HTR-8/SVneo (cell line): ENCODE measurements at regions not wholly inside any gene's neighbourhood (a gene's known extent, or its start where the extent isn't known, plus 50 kb on each side); places are given as distances from the start of the nearest gene placed in this dataset.

ENCODE experiments used
- DNase-seq: peaks from one replicate; pipeline ENCODE4 v3.0.0; 2011; ENCODE audit warnings: low spot score, mixed read lengths; ENCODE audit not compliant: insufficient read length
- FAIRE-seq: peaks from 2 replicates; lab custom pipeline; 2011; peaks lifted over from hg19 to GRCh38; lab: Jason Lieb, UNC

- DNase-seq (no peak), FAIRE-seq (no peak)
These were observed 284.2 kb upstream of the POU3F1 start for GRCh38 chr1:38330799-38331198.

GRCh38 chr1:38329644-38330043, 283.1 kb upstream of the POU3F1 start:
- FAIRE-seq = no peak

DNA sequence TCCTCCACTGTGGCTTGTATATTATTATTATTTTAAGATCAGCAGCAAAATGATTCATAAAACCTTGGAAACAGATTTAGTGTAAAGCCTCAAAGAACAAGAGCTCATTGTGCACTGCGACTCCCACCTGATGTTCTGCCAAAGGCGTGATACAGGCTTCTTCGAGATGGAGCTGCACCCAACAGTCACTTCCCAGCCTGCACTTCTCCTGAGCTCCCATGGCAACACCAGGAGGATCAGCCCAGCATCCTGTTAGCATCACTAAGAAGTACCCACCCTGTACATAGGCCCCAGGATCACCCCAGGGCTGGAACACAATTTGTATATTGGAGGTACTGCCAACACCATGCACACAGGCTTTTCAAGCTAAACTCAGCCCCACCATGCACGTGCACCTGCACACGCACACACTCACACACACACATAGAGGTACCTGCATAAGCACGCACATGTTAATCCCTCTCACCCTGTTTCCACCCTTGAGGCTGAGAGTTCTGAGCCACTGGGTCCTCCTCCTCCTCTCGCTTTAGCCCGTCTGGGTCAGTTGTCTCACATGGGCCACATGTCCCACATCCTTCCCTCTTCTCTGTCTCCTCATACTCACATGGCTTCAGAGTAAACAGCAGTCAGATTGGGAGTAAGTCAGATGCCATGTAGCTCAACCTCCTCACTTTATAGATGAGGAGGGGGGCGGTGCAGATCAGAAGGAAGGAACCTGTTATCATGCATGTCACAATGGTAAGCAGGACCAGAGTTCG, 281.9 kb upstream of the POU3F1 start:
- DNase-seq (no peak), FAIRE-seq (no peak)

More at GRCh38 chr1:38329644-38330043, 283.1 kb upstream of the POU3F1 start:
- DNase-seq = no peak

DNA sequence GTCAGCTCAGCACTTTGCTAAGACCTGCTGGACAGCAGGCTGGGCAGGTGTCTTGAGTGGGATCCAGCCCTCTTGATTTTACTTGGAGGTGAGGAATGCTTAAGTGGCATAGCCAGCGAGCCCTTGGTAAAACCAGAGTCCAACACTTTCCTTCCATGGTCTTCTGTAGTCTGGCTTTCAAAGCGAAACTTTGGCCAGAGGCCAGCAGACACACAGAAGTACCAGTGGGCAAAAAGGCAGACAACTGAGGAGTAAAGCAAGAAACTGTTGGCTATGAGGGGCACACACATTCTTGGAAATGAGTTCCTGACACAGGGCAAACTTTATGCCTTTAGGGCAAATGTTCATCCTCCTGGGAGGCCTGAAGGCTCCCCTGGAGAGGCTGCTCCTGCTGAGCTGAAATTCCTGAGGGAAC, 281.0 kb upstream of the POU3F1 start:
- DNase-seq = no peak
- FAIRE-seq = no peak

GRCh38 chr1:38326856-38327255, 280.3 kb upstream of the POU3F1 start:
- FAIRE-seq = no peak
- no peak for DNase-seq

- DNase-seq (no peak), FAIRE-seq (no peak)
These were observed 279.5 kb upstream of the POU3F1 start for GRCh38 chr1:38326135-38326534.

- DNase-seq (no peak), FAIRE-seq (no peak)
These were observed 266.2 kb upstream of the POU3F1 start for GRCh38 chr1:38312753-38313152.

DNA sequence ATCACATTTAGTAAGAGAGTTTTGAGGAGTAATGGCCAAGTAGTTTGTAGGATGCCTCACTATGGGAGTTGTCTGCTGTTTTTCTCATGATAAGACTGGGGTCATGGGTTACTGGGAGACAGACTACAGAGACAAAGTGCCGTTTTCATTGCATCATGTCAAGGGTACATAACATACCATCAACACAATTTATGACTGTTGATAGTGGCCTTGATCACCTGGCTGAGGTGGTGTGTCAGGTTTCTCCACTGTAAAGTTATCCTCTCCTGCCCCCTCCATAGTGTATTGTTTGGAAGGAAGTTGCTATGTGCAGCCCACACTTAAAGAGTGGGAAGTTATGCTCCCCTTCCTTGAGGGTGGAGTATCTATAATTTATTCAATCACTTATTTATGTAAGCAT, 263.5 kb upstream of the POU3F1 start:
- DNase-seq (no peak), FAIRE-seq (no peak)

GRCh38 chr1:38308780-38309179, 262.2 kb upstream of the POU3F1 start:
- no peak for DNase-seq
- FAIRE-seq = no peak

DNA sequence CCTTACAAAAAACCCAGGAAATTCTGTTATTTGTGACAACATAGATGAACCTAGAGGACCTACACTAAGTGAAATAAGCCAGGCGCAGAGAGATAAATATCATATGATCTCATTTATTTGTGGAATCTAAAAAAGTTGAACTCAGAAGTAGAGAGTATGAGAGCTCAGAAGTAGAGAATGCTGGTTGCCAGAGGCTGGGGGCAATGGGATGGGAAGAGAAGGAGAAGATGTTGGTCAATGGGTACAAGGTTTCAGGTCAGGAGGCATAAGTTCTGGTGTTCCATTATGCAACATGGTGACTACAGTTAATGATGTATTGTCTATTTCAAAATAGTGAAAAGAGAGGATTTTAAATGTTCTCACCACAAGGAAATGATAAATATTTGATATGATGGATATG, 259.1 kb upstream of the POU3F1 start:
- no peak for FAIRE-seq

DNA sequence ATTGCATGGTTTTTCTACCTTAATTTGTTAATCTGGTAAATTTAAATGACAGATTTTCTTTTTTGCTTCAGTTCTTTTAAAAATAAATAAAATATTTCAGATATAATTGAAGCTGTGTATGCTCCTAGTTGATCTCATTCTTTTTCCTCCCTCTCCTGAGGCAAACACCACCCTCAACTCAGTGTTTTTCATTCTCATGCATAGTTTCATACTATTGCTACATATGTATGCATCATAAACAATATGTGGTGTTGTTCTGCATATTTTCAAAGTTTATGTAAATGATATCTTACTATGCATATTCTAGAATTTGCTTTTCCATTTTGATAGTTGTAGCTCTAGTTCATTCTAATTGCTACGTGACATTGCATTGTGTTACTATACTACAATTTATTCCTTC, 257.2 kb upstream of the POU3F1 start:
- DNase-seq (no peak), FAIRE-seq (no peak)

More for the DNA sequence above, 259.1 kb upstream of the POU3F1 start:
- no peak for DNase-seq

- FAIRE-seq (no peak), DNase-seq (no peak)
These were observed 254.4 kb upstream of the POU3F1 start for GRCh38 chr1:38301040-38301439.

- FAIRE-seq = no peak
- no peak for DNase-seq
These were observed 254.0 kb upstream of the POU3F1 start for GRCh38 chr1:38300616-38301015.

DNA sequence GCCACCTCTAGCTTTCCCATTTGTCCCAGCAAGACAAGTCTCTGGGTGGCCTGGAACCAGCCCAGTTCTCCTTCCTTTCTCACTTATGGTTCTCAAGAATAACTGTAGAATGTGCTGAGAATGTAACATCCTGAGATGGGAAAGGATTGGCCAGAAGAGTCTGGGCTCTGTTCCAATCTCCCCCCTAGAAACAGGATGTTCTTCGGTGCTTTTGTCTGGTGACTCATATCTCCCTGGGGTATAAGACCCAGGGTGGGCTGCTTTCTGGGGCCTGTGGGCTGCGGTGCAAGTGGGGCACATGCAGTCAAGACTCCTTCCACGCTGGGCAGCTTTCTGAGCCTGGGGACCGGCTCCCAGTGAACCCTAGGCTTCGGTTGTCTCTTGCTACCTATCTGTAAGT, 251.2 kb upstream of the POU3F1 start:
- DNase-seq (no peak), FAIRE-seq (no peak)

DNA sequence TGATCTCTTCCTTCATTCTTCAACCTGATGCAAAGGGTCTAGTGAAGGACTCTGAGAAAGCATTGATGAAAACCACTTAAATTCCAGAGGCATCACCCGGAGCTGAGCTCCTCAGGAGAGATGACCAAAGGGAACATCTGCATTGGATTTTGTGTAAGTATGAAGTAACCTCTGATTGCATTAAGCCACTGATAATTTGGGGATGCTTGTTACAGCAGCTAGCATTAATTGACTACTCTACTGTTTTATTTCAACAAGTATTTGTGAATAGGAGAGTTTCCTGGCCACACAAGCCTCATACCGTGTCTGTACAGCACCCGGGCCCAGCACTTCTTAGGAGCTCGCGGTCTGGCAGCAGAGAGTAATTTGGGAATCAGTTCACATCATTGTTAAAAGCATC, 250.7 kb upstream of the POU3F1 start:
- no peak for DNase-seq
- no peak for FAIRE-seq

DNA sequence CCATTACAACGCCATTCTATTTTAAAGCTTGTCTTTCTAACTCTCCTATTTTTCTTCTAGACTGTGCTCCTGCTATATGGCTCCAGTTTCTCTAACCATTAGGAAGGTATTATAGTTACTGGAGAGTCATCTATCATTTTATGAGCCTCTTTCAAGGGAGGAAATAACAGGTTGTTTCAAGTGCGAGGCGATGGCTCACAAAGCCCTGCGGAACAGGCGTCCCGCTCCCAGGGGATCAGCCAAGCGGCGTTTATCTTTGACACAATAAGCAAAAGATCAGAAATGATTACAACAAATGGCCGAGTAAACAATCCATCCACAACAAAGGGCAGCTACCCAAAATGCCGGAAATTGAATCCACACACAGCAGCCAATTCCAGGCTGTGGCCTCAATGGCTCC, 249.5 kb upstream of the POU3F1 start:
- DNase-seq (no peak), FAIRE-seq (no peak)

- DNase-seq = no peak
- no peak for FAIRE-seq
These were observed 247.0 kb upstream of the POU3F1 start for GRCh38 chr1:38293567-38293966.

DNA sequence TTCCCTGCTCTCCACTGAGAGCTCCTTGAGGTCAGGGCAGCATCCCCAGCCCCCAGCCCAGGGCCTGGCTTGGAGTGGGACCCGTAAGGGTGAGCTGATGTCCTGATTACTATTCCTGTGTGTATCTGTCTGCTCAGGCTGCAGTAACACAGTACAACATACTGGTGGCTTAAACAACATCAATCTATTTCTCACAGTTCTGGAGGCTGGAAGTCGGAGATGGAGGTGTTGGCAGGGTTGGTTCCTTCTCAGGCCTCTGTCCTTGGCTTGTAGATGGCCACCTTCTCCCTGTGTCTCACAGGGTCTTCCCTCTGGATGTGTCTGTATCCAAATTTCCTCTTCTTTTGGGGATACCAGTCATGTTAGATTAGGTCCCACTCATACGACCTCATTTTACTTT, 246.4 kb upstream of the POU3F1 start:
- no peak for FAIRE-seq
- no peak for DNase-seq

DNA sequence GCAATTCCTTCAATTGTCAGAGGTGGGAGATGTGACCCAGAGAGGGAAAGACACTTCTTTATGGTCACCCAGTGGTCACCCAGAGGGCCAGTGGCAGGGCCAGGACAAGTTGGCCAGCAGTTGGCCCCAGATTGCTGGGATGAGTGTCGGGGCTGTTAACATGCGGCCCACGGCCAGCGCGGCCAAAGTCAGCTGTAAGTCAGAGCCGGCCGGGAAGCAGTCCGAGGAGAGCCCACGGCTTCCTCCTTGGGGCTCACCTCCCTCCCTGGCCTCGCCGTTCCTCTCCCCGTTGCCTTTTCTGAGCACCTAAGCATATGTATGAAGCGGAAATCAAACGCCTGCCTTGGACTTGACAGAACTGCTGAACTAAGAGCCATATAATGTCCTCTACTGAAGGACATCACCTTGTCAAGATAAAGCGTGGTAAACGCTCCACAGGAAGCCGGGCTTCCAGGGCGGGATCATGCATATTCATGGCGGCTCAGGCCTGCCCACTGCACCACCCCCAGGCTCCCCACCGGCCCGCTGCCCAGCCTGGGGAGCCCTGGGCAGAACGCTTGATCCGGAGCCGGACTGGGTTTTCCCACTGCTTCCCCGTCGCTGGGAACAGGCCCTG, 245.4 kb upstream of the POU3F1 start:
- no peak for FAIRE-seq
- no peak for DNase-seq

- DNase-seq = no peak
- FAIRE-seq = no peak
These were observed 244.7 kb upstream of the POU3F1 start for GRCh38 chr1:38291336-38291735.

GRCh38 chr1:38289034-38289433, 242.4 kb upstream of the POU3F1 start:
- DNase-seq (no peak), FAIRE-seq (no peak)

- FAIRE-seq = no peak
These were observed 241.0 kb upstream of the POU3F1 start for GRCh38 chr1:38287547-38287946.

More at GRCh38 chr1:38287547-38287946, 241.0 kb upstream of the POU3F1 start:
- DNase-seq = no peak
